ENCODE measurements at regions not wholly inside any gene's neighbourhood (a gene's known extent, or its start where the extent isn't known, plus 50 kb on each side); places are given as distances from the start of the nearest gene placed in this dataset.

DNA sequence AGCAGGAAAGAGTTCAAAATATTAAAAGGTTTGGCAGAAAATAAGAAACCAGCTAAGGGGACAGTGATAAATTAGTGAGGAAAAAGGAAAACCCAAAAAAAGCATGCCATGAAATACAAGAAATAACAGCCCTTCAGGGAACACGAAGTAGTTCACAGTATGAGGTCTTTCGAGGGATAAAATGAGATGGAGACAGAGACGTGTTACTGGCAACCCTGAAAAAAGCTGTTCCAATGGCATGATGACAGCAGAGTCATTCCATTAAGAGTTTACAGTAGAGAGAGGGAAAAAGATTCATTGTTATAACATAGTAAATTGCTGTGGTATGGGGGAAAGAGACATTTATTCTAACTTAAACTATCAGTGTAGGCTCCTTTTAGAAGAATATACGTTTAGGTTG, 391.2 kb downstream of the ANKRD7 start:
- Histone ChIP-seq H3K36me3 (ENCODE audit: control insufficient read depth in 1 of 2, insufficient read depth in 2 of 2, low read depth in 1 of 2, low read length in 2 of 2) (no peaks in the 10 kb centered on the region), H4K8ac (ENCODE audit: low read length) (no peak overlapping the region), H2BK15ac (ENCODE audit: low read depth, poor library complexity, severe bottlenecking) (no peak overlapping the region), H2AFZ (ENCODE audit: low read depth, low read length) (no peak overlapping the region), H2BK12ac (ENCODE audit: low read length in 2 of 2) (no peak overlapping the region), H3K4ac (ENCODE audit: low read depth in 1 of 2, low read length in 2 of 2) (no peak overlapping the region), H3K4me2 (ENCODE audit: low read length, poor library complexity, severe bottlenecking) (no peak overlapping the region), H3K9ac (ENCODE audit: low read length) (no peak overlapping the region), H3K4me3 (ENCODE audit: insufficient read depth in 1 of 2, low read depth in 1 of 2, low read length in 2 of 2) (no peak overlapping the region), H2BK120ac (ENCODE audit: low read depth, low read length) (no peak overlapping the region), H3K27me3 (ENCODE audit: control insufficient read depth in 1 of 2, insufficient read depth in 1 of 2, low read length in 2 of 2) (no peaks in the 10 kb centered on the region), H3K4me1 (ENCODE audit: control insufficient read depth, insufficient read depth, low read depth, low read length) (no peaks in the 10 kb centered on the region), H3K14ac (ENCODE audit: low read length in 2 of 2) (no peak overlapping the region), H3K27ac (ENCODE audit: low read length, poor library complexity, severe bottlenecking) (no peak overlapping the region), H3K79me1 (replicated peaks; ENCODE audit: low read length, poor library complexity, severe bottlenecking) (no peaks in the 10 kb centered on the region), H4K91ac (ENCODE audit: low read length) (no peak overlapping the region), H2BK5ac (ENCODE audit: low read depth, low read length, poor library complexity, severe bottlenecking) (no peak overlapping the region), H3K23ac (ENCODE audit: low read length in 2 of 2) (no peak overlapping the region), H2AK5ac (ENCODE audit: low read length, severe bottlenecking) (no peak overlapping the region), H3K18ac (ENCODE audit: low read depth in 1 of 2, low read length in 2 of 2) (no peak overlapping the region), H3K9me3 (ENCODE audit: control insufficient read depth, low read length) (no peaks in the 10 kb centered on the region)
- WGBS = 77% methylated on average over 3 of the region's 4 CpGs
- DNase-seq = no peak

DNA sequence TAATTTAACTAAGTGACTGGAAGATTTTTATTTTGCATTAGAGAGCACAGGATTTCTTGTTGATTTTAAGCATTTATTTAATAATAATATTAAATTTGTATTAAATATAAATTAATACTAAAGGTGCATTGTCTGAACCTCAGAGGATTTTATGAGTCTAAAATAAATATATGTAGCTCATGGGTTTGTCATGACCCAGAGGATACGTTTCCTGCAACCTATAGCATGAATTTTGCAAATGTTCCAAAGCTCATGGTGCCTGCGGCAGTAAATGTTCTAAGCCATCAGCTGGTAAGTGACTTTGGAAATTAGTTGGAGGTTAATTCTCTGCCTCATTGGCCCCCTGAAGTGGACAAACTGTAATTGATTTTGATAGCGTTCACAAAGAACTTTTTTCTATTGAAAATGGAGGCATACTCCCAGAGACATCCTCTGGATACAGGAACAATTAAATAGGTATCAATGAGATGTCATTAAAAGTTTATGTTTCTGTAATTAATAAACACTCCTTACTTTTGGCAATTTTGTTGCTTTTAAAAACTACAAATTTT, 397.4 kb downstream of the ANKRD7 start:
- Histone ChIP-seq H2BK5ac (ENCODE audit: low read depth, low read length, poor library complexity, severe bottlenecking) (no peak overlapping the region), H3K18ac (ENCODE audit: low read depth in 1 of 2, low read length in 2 of 2) (no peak overlapping the region), H3K4me2 (ENCODE audit: low read length, poor library complexity, severe bottlenecking) (no peak overlapping the region), H3K9me3 (ENCODE audit: control insufficient read depth, low read length) (no peaks in the 10 kb centered on the region), H3K9ac (ENCODE audit: low read length) (no peak overlapping the region), H2AK5ac (ENCODE audit: low read length, severe bottlenecking) (no peak overlapping the region), H2BK15ac (ENCODE audit: low read depth, poor library complexity, severe bottlenecking) (no peak overlapping the region), H3K4me1 (ENCODE audit: control insufficient read depth, insufficient read depth, low read depth, low read length) (no peaks in the 10 kb centered on the region), H3K4ac (ENCODE audit: low read depth in 1 of 2, low read length in 2 of 2) (no peak overlapping the region), H3K14ac (ENCODE audit: low read length in 2 of 2) (no peak overlapping the region), H2BK12ac (ENCODE audit: low read length in 2 of 2) (no peak overlapping the region), H4K91ac (ENCODE audit: low read length) (no peak overlapping the region), H2AFZ (ENCODE audit: low read depth, low read length) (no peak overlapping the region), H2BK120ac (ENCODE audit: low read depth, low read length) (no peak overlapping the region), H3K27me3 (ENCODE audit: control insufficient read depth in 1 of 2, insufficient read depth in 1 of 2, low read length in 2 of 2) (no peaks in the 10 kb centered on the region), H3K27ac (ENCODE audit: low read length, poor library complexity, severe bottlenecking) (no peak overlapping the region), H3K36me3 (ENCODE audit: control insufficient read depth in 1 of 2, insufficient read depth in 2 of 2, low read depth in 1 of 2, low read length in 2 of 2) (no peaks in the 10 kb centered on the region), H4K8ac (ENCODE audit: low read length) (no peak overlapping the region), H3K4me3 (ENCODE audit: insufficient read depth in 1 of 2, low read depth in 1 of 2, low read length in 2 of 2) (no peak overlapping the region), H3K23ac (ENCODE audit: low read length in 2 of 2) (no peak overlapping the region), H3K79me1 (replicated peaks; ENCODE audit: low read length, poor library complexity, severe bottlenecking) (no peaks in the 10 kb centered on the region)
- no peak for DNase-seq
- 83% methylated on average over 2 of the region's 3 CpGs for WGBS

- no peak overlapping the region for H3K4ac ChIP-seq (ENCODE audit: low read depth in 1 of 2, low read length in 2 of 2)
- no peak overlapping the region for H2BK5ac ChIP-seq (ENCODE audit: low read depth, low read length, poor library complexity, severe bottlenecking)
- H3K18ac ChIP-seq (ENCODE audit: low read depth in 1 of 2, low read length in 2 of 2) = no peak overlapping the region
- no peak overlapping the region for H3K4me2 ChIP-seq (ENCODE audit: low read length, poor library complexity, severe bottlenecking)
- 82% methylated on average over 4 of the region's 4 CpGs for WGBS
- H3K79me1 ChIP-seq (replicated peaks; ENCODE audit: low read length, poor library complexity, severe bottlenecking) = no peaks in the 10 kb centered on the region
- no peak overlapping the region for H4K8ac ChIP-seq (ENCODE audit: low read length)
- no peak overlapping the region for H2BK12ac ChIP-seq (ENCODE audit: low read length in 2 of 2)
- no peaks in the 10 kb centered on the region for H3K27me3 ChIP-seq (ENCODE audit: control insufficient read depth in 1 of 2, insufficient read depth in 1 of 2, low read length in 2 of 2)
- no peak for DNase-seq
- H2AFZ ChIP-seq (ENCODE audit: low read depth, low read length) = no peak overlapping the region
- H3K4me1 ChIP-seq (ENCODE audit: control insufficient read depth, insufficient read depth, low read depth, low read length) = no peaks in the 10 kb centered on the region
- no peak overlapping the region for H3K9ac ChIP-seq (ENCODE audit: low read length)
- no peak overlapping the region for H2BK120ac ChIP-seq (ENCODE audit: low read depth, low read length)
- no peak overlapping the region for H3K14ac ChIP-seq (ENCODE audit: low read length in 2 of 2)
- H3K27ac ChIP-seq (ENCODE audit: low read length, poor library complexity, severe bottlenecking) = no peak overlapping the region
- no peaks in the 10 kb centered on the region for H3K36me3 ChIP-seq (ENCODE audit: control insufficient read depth in 1 of 2, insufficient read depth in 2 of 2, low read depth in 1 of 2, low read length in 2 of 2)
- H3K9me3 ChIP-seq (ENCODE audit: control insufficient read depth, low read length) = no peaks in the 10 kb centered on the region
- no peak overlapping the region for H4K91ac ChIP-seq (ENCODE audit: low read length)
- no peak overlapping the region for H3K23ac ChIP-seq (ENCODE audit: low read length in 2 of 2)
- H2BK15ac ChIP-seq (ENCODE audit: low read depth, poor library complexity, severe bottlenecking) = no peak overlapping the region
- H3K4me3 ChIP-seq (ENCODE audit: insufficient read depth in 1 of 2, low read depth in 1 of 2, low read length in 2 of 2) = no peak overlapping the region
- no peak overlapping the region for H2AK5ac ChIP-seq (ENCODE audit: low read length, severe bottlenecking)
These were observed 402.2 kb downstream of the ANKRD7 start for GRCh38 chr7:118626739-118627138.

DNA sequence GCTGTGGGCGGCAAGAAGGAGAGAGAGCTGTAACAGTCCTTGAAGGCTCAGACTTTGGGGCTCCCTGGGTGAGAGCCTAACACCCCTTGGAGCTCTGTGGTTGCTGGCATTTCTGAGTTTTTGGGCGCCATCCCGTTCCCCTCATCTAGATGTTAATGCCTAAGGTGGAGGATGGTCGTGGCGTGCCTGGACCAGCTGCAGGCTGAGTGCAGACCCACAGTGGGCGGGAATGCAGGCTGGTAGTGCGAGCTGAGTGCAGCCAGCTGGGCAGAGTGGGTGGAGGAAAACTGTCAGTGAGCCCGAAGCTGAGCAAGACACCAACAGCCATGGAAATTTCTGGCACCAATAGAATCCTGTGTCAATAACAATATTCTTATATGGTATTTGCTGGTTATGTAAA, 403.0 kb downstream of the ANKRD7 start:
- Histone ChIP-seq H3K79me1 (replicated peaks; ENCODE audit: low read length, poor library complexity, severe bottlenecking) (no peaks in the 10 kb centered on the region), H3K4me1 (ENCODE audit: control insufficient read depth, insufficient read depth, low read depth, low read length) (no peaks in the 10 kb centered on the region), H2BK5ac (ENCODE audit: low read depth, low read length, poor library complexity, severe bottlenecking) (no peak overlapping the region), H3K4ac (ENCODE audit: low read depth in 1 of 2, low read length in 2 of 2) (no peak overlapping the region), H3K27me3 (ENCODE audit: control insufficient read depth in 1 of 2, insufficient read depth in 1 of 2, low read length in 2 of 2) (no peaks in the 10 kb centered on the region), H3K27ac (ENCODE audit: low read length, poor library complexity, severe bottlenecking) (no peak overlapping the region), H3K23ac (ENCODE audit: low read length in 2 of 2) (no peak overlapping the region), H3K4me2 (ENCODE audit: low read length, poor library complexity, severe bottlenecking) (no peak overlapping the region), H3K14ac (ENCODE audit: low read length in 2 of 2) (no peak overlapping the region), H3K18ac (ENCODE audit: low read depth in 1 of 2, low read length in 2 of 2) (no peak overlapping the region), H3K9ac (ENCODE audit: low read length) (no peak overlapping the region), H2BK12ac (ENCODE audit: low read length in 2 of 2) (no peak overlapping the region), H2AFZ (ENCODE audit: low read depth, low read length) (no peak overlapping the region), H3K9me3 (ENCODE audit: control insufficient read depth, low read length) (no peaks in the 10 kb centered on the region), H4K91ac (ENCODE audit: low read length) (no peak overlapping the region), H4K8ac (ENCODE audit: low read length) (no peak overlapping the region), H3K4me3 (ENCODE audit: insufficient read depth in 1 of 2, low read depth in 1 of 2, low read length in 2 of 2) (no peak overlapping the region), H3K36me3 (ENCODE audit: control insufficient read depth in 1 of 2, insufficient read depth in 2 of 2, low read depth in 1 of 2, low read length in 2 of 2) (no peaks in the 10 kb centered on the region), H2BK15ac (ENCODE audit: low read depth, poor library complexity, severe bottlenecking) (no peak overlapping the region), H2BK120ac (ENCODE audit: low read depth, low read length) (no peak overlapping the region), H2AK5ac (ENCODE audit: low read length, severe bottlenecking) (no peak overlapping the region)
- WGBS = 96% methylated on average over 7 of the region's 8 CpGs
- DNase-seq = no peak

Data from mesenchymal stem cell (in vitro differentiated cells and primary cell).